Lower leg skin (tissue), 3 donors: ENCODE measurements at regions not wholly inside any gene's neighbourhood (a gene's known extent, or its start where the extent isn't known, plus 50 kb on each side); places are given as distances from the start of the nearest gene placed in this dataset.
"Not testable (repeated sequence)": the region's sequence is repeated elsewhere in the genome, so short reads cannot be mapped to it uniquely, and the experiment has no call there.

Experiments
- CTCF ChIP-seq, 3 donors: fragments of 450-650 bp; IDR thresholded peaks; one replicate each; pipeline ENCODE4 v1.5.1; 2016; ENCODE audit warnings: antibody characterized with exemption in 3 of 3, mild to moderate bottlenecking in 3 of 3, moderate library complexity in 2 of 3
- POLR2A ChIP-seq, 2 donors: fragments of 450-650 bp; IDR thresholded peaks; one replicate each; pipeline ENCODE4 v1.6.1; 2016 to 2017; ENCODE audit warnings: antibody characterized with exemption in 2 of 2, mild to moderate bottlenecking in 1 of 2, moderate library complexity in 1 of 2

GRCh38 chr6:86759953-86760352 is 177.4 kb upstream of the HTR1E start:
- not testable (repeated sequence) for TF ChIP-seq CTCF, POLR2A (IDR thresholded peaks at IDR 0.05)
